AG09319 (cell line): ENCODE measurements at regions not wholly inside any gene's neighbourhood (a gene's known extent, or its start where the extent isn't known, plus 50 kb on each side); places are given as distances from the start of the nearest gene placed in this dataset.

Experiments
- DNase-seq: peaks from one replicate; pipeline ENCODE4 v3.0.0-alpha.2; 2010; ENCODE audit warnings: low read depth; ENCODE audit errors: extremely low read depth
- CTCF ChIP-seq: IDR thresholded peaks from 2 replicates; pipeline ENCODE4 v1.5.1; 2011; ENCODE audit warnings: low read depth, mild to moderate bottlenecking, inconsistent platforms, low read length, moderate library complexity

DNA sequence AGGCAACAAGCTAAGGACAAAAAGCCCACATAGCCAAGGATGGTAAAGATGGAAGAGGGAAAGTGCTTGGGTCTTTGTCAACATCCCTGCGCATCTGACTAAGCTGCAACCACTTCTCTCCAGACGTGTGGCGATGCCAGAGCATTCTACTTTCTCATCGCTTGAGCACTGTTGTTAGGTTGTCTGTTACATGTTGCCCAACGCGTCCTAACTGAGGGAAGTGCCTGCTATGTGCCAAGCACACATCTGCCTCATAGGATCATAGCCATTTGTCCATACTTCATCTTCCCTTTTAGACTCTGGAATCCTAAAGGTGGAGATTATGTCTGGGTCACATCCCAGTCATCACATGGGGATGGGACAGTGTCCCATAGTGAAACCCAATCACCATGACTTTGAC lies 464.9 kb downstream of the MATN1 start:
- TF ChIP-seq CTCF = no peak
- no peak for DNase-seq

DNA sequence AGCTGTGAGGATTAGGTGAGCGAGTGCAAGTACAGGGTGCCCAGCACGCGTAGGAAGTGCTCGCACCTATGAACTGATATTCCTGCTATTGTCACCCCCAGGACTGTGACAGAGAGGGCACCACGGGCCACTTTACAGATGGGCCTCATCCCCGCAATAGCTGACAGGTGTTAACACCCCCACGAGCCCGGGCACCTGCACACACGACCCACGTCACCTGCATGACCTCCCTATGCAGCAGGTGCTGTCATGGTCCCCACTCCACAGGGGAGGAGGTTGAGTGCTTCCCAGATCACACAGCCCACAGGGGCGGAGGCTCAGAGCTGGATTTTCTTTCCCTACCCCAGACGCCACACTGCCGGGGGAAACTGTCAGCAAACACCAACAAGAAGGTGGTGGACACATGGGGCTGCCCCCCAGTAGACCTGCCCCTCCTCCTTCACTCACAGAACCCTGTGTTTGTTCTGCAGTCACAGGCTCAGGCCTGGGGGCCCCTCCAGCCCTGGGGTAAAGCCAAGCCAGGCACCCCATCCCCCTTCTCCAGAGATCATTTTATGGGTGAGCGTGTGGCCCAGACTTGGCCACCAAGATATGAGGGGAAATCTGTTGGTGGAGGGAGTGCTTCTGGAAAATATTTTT lies 465.5 kb downstream of the MATN1 start:
- DNase-seq = no peak
- TF ChIP-seq CTCF = no peak

- TF ChIP-seq CTCF = no peak
- DNase-seq = no peak
Measured at GRCh38 chr1:30257322-30257721, 466.1 kb downstream of the MATN1 start.

DNA sequence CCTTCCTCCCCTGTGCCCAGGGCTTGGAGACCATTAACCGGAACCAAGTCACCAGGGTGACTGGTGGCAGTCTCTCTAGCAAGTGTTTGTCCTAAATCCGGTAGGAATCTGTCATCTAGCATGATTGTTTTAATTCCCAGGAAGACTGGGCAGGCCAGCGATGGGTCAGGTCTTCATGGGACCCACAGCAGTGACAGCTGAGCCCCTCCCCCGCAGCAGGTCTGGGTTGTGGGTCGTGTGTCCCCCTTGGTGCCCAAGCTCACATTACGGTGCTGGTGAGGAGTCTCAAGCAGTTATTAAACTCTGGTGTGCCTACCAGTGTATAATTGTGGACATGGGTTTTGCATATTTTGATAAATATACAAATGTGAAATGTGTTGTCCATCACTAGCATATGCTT lies 466.5 kb downstream of the MATN1 start:
- no peak for TF ChIP-seq CTCF

DNA sequence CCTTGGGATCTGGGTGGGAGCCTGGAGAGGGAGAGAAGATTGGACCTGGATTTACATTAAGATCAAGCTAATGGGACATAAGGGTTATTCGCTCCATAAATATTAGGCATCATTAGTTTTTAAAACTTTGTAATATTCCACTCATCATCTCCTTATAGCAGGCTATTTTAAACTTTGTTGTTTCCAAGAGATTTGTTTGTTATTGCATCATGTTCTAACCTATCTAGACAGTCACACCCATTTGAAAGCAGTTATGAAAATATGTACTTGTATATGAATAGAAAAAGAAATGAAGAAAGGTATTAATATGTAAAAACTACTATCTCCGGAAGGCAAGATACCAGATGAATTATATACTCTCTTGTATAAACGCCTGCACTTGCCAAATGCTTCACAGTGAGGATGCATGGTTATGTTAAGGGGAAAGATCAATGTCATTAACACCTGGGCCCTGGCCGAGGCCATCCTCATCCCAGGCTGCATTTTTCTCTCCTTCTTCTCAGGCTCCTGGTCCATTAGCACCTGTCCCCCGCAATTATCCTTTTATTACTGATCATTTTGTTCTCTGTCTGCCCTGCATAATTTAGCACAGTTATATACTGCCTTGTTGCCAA lies 468.2 kb downstream of the MATN1 start:
- DNase-seq = no peak
- TF ChIP-seq CTCF = no peak

More for the DNA sequence above, 466.5 kb downstream of the MATN1 start:
- no peak for DNase-seq

- DNase-seq = no peak
- TF ChIP-seq CTCF = no peak
Measured at GRCh38 chr1:30253807-30254440, 469.5 kb downstream of the MATN1 start.

GRCh38 chr1:30253361-30253760 lies 470.0 kb downstream of the MATN1 start:
- TF ChIP-seq CTCF = no peak
- DNase-seq = no peak
